ENCODE measurements at regions not wholly inside any gene's neighbourhood (a gene's known extent, or its start where the extent isn't known, plus 50 kb on each side); places are given as distances from the start of the nearest gene placed in this dataset.
A peak's percentile ranks its signal among the peaks of the same experiment; 100 is the strongest.
"Not testable (repeated sequence)": the region's sequence is repeated elsewhere in the genome, so short reads cannot be mapped to it uniquely, and the experiment has no call there.

DNA sequence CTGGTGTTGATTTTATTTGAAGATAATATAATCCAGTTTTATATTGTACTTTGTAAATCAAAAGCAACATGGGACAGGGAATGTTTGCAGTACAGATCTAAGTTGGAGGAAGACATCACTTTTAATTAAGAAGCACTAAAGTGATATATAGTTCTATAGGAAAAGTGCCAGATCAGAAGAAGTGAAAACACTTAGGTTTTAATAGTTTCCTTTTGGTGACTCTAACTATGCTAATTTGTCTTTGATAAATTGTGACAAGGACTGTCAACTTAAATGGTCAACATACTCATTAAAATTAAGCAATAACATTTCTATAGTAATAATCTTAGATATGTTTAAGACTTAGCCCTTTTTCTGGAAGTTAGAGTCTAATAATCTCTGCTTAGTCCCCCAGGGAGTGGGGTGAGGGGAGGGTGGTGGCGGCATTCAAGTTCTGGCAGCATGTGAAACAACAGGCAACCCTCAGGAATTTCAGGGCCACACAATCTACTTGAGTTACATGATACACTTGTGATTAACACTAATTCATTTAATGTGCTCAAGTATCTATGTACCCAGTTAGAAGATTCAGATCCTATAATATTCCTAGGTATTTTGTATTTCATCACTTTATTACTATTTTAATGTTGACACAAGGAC, 1026.5 kb downstream of the NR2F1-AS1 start:
- no peak for DNase-seq

DNA sequence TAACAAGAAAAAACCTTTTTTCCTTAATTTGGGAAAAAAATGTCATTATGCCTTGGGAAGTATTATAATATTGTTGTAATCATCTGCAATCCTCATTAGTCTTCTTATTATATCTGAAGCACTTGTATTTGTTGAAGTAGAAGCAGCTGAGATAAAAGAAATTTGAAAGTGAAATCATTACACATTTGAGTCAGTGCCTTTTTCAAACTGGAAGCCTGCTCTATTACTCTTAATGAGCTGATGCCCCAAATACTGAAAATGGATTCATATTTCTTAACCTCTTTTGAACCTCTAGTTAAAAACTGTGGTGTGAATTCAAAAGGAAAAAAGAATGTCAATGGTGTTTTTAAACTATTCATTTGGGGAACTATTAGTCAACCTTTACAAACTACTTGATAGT, 1027.7 kb downstream of the NR2F1-AS1 start:
- DNase-seq: no peak

DNA sequence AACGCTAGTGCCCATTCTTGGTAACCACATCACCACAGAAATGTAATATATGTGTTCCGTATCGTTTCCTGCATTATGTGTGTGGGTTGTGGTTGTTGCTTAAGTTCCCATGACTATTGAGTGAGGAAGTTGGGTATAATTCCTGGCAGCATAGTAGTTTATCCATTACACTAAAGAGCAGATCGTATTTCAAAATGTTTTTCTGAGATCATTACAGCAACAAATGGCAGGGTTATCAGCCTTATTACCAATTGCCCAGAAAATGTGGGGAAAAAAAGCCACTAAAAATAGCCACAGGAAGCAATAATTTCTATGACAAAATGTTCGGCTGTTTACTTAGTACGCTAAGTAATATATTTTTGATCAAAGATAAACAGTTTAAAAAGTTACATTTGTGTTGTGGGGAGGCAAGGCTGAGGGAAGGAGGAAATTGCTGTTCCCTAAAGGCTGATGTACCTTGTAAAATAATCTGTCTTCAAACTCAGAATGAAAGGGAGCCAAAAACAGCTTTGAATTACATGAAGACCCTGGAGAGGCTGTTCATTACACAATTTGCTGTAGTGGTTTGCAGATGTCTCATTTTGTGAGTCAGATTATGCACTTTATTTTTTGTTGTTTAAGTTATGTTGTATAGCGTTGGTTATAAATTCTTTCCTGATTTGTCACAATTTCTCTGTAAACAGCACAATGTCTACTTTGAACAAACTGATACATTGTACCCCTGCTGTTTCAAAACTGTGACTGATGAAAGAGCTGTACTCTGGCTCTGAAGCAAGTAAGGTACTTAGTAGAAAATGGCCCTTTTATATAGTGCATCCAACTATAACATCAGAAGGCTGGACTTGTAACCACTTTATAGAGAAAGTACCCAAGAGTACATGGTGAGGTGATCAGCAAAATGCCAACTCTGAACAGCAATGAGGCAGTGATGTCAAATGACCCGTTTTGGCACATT, 1028.5 kb downstream of the NR2F1-AS1 start:
- DNase-seq: no peak

DNA sequence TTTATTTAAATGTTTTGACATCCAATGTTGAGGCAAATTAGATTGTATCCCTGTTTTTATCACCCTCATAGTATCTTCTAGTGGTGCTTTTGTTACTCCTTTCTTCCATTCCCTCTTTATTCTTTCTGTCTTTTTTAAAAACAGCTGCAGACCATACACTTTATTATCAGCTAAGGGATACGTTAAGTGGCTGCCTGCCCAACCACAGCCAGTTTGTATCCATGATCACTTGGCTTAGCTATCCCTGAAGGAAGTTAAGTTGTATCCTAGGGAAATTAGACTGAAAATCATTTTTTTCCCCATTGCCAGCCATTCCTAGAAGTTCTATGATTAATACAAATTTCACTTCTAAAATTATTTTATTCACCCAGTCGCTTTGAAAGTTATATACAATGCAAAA, 1032.7 kb downstream of the NR2F1-AS1 start:
- DNase-seq: no peak

DNA sequence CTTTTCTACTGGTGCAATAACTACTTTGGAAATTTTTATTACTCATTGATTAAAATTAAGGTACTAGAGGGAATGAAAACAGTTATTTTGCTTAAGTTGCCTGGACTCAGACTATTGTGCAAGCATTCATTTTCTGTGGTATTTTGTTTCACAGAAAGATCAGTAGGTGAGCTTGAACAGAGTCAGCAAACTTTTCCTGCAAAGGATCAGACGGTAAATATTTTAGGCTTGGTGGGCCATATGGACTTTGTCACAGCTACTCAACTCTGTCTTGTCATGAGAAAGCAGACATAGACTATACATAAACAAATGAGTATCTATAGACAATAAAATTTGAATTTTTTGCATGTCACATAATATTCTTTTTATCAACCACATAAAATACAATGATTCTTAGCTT, 1036.4 kb downstream of the NR2F1-AS1 start:
- DNase-seq: no peak

DNA sequence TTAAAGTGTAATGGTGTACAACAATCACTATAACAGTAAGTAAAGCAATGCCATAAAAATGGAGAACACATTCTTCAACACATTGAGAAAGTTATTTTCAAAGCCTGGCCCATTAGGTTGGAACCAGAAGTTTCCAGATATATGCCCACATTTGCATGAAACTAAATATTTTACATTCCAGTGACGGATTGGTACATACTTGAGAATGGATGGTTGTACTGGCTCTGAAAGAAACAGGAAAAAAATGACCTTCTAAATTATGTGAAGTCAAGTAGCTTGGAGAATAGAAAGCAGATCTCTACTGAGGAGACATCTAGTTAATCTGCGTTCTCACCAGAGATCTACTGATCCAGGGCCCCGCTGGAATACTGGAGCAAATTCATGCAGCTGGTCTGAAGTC, 1037.0 kb downstream of the NR2F1-AS1 start:
- no peak for DNase-seq

DNA sequence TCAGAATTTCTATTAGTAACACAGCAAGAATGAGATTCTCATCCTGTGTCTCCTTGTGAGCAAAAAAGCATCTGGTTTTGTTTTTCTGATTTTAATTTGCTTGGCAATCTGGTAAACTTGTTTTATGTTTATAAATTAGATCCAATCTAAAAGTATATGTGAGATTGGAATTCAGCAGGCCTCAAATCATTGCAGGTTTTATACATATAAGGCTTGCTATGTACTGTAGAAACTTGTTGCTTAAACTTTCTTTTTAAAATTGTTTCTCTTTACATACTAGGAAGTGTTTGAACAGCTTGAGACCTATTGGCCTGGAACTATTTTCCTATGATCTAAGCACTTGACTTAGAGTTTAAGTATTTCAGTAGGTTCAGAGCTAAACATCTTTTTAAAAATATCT, 1037.8 kb downstream of the NR2F1-AS1 start:
- DNase-seq: no peak

DNA sequence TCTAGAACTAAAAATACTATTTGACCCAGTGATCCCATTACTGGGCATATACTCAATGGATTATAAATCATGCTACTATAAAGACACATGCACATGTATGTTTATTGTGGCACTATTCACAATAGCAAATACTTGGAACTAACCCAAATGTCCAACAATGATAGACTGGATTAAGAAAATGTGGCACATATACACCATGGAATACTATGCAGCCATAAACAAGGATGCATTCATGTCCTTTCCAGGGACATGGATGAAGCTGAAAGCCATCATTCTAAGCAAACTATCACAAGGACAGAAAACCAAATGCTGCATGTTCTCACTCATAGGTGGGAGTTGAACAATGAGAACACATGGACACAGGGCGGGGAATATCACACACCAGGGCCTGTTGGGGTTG, 1039.0 kb downstream of the NR2F1-AS1 start:
- DNase-seq: not testable (repeated sequence)

DNA sequence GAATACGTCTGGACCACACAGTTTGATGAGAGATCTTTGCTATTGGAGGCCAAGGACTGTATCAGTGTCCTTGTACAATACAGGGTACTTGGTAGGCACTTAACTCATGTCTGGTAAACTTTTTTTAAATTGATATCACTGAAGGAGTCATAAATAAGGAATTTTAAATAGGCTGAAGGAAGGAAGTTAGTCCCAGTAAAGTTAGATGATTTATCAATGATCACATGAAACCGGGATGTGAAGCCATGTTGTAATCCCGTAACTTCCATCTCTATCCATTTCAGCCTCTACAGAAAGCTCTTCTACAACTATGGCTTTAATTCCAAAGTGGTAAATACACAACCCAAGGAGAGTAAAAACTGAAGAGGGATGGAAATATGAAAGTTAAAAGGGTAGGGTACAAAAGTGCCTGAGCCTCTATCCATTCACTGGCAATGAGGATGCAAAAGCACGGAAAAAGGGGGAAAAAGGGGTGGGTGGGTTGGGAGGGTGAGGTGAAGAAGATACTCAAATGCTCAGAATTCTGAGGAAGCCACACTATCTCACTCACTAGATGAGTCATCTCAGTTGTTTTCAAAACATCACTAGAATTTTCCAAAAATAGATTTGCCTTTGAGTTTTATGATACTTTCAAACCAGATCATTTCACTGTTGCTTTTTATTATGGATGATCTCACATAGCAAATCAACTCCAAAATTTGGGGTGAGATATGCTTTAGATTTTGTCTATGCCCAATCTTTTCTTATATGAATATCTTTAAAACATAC, 1053.5 kb downstream of the NR2F1-AS1 start:
- DNase-seq: no peak

DNA sequence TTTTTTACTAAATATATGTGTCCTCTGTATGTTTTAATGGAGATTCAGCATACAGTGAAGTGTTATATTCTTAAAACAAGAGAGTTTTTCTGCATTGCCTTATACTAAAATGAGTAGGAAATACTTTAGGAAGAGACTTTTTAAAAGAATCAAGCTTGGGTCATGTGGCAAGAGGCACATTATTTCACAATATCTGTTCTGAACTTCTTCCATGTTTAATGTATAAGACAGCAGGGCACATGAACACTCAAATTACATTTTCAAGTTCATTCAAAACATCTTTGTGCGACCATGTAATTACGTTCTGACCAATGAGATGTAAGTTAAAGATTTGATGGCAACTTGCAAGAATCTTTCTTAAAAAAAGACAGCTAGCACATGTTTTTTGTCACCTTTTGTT, 1055.9 kb downstream of the NR2F1-AS1 start:
- DNase-seq: no peak

DNA sequence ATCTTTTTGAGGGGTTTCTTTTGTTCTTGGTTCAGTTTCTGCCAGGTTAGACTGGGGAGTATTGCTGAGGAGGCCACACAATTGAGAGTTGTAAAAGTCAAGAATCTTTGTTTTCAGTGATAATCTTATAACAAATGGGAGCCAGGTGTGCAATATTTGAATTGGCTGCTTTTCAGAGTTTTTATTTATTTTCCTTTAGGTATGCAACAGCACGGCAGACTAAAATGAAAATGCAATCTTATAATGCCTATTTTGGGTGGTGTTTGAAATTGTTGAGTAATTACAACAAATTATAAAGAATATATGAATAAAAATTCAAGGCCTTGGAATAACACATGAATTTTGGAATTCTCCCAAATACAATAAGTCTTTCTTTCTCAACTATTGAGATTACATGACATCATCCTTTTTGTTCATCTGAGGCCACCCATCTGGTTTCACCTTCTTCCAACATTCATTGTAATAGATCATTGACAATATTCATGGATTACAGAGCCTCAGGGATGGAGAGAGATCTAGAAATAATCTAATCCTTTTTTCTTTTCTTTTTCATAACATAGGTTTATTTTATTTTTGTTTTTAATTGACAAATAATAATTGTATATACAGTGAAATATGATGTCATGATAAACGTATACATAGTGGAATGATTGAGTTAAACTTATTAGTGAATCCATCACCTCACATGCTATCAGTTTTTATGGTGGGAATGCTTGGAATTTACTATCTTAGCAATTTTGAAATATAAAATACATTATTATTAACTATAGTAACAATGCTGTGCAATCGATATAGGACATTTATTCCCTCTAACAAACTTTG, 1061.0 kb downstream of the NR2F1-AS1 start:
- no peak for DNase-seq

DNA sequence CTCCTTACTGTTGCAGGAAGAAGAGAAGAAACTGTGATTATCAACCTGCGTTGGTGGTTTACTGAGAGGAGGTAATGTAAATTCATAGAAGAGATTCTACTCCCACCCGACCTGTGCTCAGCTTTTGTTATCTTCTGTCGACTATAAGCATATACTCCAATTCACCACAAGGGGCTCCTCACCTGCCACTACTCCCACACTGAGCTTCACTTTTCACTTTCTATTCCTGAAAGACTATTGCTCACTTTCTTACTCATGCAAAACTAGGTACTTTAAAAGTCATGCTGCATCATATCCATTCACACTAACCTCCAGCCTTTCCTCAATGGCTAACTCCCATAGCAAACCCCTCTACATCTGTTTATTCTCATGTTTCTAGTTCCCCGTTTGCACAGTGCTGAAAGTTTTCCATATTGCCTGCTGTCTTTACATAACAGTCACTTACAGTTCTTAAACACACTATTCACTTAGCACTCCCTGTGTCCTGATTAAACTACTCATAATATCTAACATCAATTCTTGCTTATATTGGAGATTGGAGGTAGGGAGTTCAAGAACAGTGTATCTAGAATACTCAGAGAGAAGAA, 1062.6 kb downstream of the NR2F1-AS1 start:
- DNase-seq: peak; percentile 11

DNA sequence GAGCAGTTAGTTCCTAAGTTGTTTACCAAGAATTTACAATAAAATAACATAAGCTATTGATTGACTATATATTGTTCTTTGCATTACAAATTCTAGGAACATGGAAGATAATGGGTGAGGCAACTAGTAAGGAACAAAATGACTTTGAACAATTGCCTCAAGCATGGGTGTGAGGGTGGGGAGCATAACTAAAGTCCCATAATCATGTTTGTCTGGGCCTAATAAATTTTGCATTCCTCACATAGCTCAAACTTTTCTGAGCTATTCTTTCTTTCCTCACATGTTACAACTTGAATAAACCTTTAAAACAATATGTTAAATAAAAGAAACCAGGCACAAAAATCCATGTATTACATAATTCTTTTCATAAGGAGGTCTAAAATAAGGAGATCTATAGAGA, 1066.1 kb downstream of the NR2F1-AS1 start:
- no peak for DNase-seq

DNA sequence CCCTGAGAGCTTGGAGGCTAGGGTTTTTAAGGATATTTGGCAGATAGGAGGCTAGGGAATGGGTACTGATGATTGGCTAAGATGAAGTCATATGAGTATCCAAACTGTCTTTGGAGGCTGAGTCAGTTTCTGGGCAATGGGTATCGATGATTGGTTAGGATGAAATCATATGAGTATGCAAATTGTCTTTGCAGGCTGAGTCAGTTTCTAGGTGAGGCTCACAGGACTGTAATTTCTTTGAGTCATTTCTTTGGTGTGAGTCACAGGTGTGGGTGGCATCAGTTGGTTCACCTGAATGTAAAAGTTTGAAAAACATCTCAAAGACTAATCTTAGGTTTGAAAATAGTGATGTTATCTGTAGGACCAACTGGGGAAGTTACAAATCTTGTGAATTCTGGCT, 1068.0 kb downstream of the NR2F1-AS1 start:
- DNase-seq: no peak

DNA sequence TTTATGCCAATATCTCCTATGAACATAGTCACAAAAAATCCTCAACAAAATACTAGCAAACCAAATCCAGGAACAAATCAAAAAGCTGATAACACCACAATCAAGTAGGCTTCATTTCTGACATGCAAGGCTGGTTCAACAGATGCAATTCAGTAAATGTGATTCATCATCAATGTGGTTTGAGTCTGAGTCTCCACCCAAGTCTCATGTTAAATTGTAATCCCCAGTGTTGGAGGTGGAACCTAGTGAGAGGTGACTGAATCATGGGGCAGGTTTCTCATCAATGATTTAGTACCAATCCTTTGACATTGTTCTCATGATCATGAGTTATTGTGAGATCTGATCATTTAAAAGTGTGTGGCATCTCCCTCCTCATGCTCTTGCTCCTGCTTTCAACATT, 1072.7 kb downstream of the NR2F1-AS1 start:
- DNase-seq: no peak

DNA sequence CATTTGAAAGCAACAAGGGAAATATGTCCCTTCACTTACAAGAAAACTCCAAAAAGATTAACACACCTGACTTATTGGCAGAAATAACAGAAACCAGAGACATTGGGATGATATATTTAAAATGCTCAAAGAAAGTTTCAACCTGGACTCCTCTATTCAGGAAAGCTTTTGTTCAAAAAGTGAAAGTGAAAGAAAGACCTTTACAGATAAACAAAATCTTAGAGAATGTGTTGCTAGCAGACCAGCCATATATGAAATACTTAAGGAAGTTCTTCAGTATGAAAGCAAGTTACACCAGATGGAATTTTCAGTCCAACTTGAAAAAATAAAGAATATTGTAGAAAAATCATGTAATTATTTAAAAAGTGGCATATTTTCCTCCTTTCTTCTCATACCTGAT, 1075.1 kb downstream of the NR2F1-AS1 start:
- peak; percentile 11 for DNase-seq

DNA sequence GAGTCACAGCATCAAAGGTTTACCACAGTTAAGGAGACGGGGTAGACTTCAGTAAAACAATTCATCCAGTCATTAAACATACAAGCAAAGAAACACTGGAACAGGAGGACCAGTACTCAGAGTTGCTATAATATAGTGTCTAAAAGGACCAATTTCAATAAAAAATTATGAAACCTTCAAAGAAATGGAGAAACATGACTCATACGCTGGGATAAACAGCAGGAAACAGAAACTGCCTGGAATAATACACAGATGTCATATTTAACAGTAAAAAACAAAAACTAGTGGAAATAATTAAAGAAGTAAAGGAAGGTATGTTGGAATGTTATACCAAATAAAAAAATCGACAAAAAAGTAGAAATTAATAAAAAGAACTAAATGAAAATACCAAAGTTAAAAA, 1075.9 kb downstream of the NR2F1-AS1 start:
- no peak for DNase-seq

DNA sequence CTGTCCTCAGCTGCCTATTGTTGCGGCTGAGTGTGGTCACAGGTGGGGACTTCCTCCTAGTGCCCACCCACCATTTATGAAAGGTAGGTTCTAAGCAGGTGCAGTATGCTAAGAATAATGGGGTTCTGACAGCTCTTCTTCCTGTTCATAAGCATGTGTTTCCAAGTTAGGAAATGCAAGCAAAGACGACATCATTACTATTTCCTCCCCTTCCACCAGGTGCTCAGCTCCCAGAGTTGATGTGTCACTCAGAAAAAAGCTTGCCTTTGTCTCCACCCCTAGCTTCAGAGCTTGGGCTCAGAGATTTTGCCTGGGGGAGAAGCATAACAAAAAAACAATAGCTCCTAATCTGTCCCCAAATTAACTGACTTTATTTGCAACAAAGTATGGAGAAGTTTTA, 1076.7 kb downstream of the NR2F1-AS1 start:
- DNase-seq: no peak

DNA sequence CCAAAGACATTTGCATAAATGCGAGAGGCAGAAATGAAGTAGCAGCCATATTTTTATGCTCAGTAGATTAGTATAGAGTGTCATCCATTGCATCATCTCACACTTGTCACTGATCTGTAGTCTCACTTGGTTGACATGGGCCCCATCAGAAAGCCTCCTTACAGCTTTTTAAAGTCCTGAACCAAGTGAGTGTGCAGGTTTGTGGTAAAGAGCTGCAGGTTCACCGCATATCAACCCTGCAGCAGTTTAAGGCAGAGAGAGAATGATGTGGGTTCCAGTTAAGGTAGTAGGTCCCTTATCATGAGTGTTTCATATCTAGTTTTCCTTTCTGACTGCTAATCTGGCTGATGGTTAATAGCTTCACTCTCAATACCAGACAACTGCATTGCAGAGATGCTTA, 1080.3 kb downstream of the NR2F1-AS1 start:
- no peak for DNase-seq

DNA sequence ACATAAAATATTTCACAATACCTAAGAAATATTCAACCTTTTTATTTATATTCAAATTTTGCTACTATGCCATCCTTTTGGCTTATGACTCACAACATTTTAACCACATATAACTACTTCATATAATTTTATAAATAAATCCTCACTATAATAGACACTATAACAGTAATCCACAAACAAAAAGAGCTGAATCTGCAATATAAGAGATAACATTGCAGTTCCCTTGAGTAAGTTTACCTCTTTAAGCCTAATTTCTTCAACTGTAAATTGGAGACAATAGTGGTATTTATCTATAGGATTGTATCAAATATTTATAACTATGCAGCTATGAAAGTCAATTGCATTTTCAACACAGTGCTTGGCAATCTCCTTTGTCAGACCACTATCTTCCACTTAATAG, 1084.5 kb downstream of the NR2F1-AS1 start:
- no peak for DNase-seq

DNA sequence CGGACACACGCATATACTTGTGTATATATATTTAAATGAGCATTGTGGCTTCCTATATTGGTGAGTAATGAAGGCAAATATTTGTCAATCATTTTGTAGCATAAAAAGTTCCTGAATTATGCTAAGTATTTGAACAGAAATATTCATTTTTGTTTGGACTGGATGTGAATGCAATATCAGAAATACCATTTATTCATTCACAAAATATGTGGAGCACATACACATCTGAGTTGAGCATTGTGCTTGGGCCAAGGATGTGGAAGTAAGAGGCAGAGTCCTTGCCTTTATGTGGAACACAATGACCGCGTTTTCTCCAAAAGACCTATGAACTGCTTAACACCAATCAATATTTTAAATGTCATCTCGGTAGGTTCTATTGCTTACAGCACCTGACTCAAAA, 1086.5 kb downstream of the NR2F1-AS1 start:
- DNase-seq: no peak

DNA sequence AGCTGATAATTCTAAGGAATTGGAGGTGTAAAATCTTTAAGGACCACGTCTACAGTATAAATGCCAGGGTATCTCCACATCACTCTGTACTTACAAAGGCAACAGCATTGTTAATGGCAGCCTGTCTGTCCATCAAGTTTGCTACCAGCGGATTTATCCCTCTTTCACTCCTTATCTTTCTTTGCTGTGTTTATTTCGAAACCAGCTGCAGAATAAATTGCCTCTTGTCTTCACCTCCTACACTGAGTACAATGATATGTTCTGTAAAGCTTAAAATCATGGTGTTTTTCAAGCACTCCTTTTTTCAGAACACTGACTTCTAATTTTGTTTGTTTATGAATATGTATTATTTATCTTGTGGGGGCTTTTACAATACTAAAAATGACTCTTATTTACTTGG, 1088.1 kb downstream of the NR2F1-AS1 start:
- peak; percentile 4 for DNase-seq
